GM19395 (cell line): ENCODE measurements at regions not wholly inside any gene's neighbourhood (a gene's known extent, or its start where the extent isn't known, plus 50 kb on each side); places are given as distances from the start of the nearest gene placed in this dataset.

Experiments
- ATAC-seq: cut with Tn5 transposase; IDR thresholded peaks from one replicate; pipeline ENCODE4 v1.9.1; 2021; ENCODE audit warnings: mild to moderate bottlenecking, moderate library complexity; ENCODE audit not compliant: unreplicated experiment

- no peak for ATAC-seq
Observed at GRCh38 chr7:155962191-155962967, 150.1 kb upstream of the SHH start.

- ATAC-seq: no peak
Observed at GRCh38 chr7:155961241-155962190, 149.3 kb upstream of the SHH start.

GRCh38 chr7:155959894-155960293 lies 147.6 kb upstream of the SHH start:
- no peak for ATAC-seq

GRCh38 chr7:155956977-155957376 lies 144.7 kb upstream of the SHH start:
- ATAC-seq: no peak

GRCh38 chr7:155955367-155955635 lies 143.0 kb upstream of the SHH start:
- no peak for ATAC-seq

GRCh38 chr7:155954550-155955366 lies 142.5 kb upstream of the SHH start:
- no peak for ATAC-seq

GRCh38 chr7:155953781-155954549 lies 141.7 kb upstream of the SHH start:
- no peak for ATAC-seq

GRCh38 chr7:155953501-155953778 lies 141.2 kb upstream of the SHH start:
- ATAC-seq: no peak

GRCh38 chr7:155951554-155952158 lies 139.4 kb upstream of the SHH start:
- ATAC-seq: no peak

GRCh38 chr7:155950898-155951553 lies 138.8 kb upstream of the SHH start:
- ATAC-seq: no peak

- no peak for ATAC-seq
Observed at GRCh38 chr7:155948845-155949244, 136.6 kb upstream of the SHH start.

- no peak for ATAC-seq
Observed at GRCh38 chr7:155948423-155948822, 136.2 kb upstream of the SHH start.

- ATAC-seq: no peak
Observed at GRCh38 chr7:155947051-155947450, 134.8 kb upstream of the SHH start.

GRCh38 chr7:155945670-155946325 lies 133.5 kb upstream of the SHH start:
- ATAC-seq: no peak

GRCh38 chr7:155944901-155945300 lies 132.6 kb upstream of the SHH start:
- no peak for ATAC-seq

GRCh38 chr7:155943251-155943899 lies 131.1 kb upstream of the SHH start:
- no peak for ATAC-seq

- ATAC-seq: no peak
Observed at GRCh38 chr7:155942226-155942950, 130.1 kb upstream of the SHH start.

- no peak for ATAC-seq
Observed at GRCh38 chr7:155941688-155942087, 129.4 kb upstream of the SHH start.
